Stomach (tissue), 8 donors: ENCODE measurements at regions not wholly inside any gene's neighbourhood (a gene's known extent, or its start where the extent isn't known, plus 50 kb on each side); places are given as distances from the start of the nearest gene placed in this dataset.

Source experiments
- DNase-seq, 2 donors: peaks; one replicate each; pipeline versions ENCODE4 v3.0.0 to v3.0.0-alpha.2; 2013 to 2019
- H3K27ac ChIP-seq, 5 donors: fragments of 200-600 bp in 4 of 5; sonication (generic) in 4 of 5; one replicate each; pipeline ENCODE4 v1.5.1; 2013 to 2019; ENCODE audit warnings: mild to moderate bottlenecking in 1 of 5, moderate library complexity in 1 of 5
- H3K27me3 ChIP-seq, 3 donors: fragments of 200-600 bp; sonication (generic); one replicate each; pipeline ENCODE4 v1.5.1; 2017 to 2019; ENCODE audit warnings: mixed run types in 1 of 3
- H3K36me3 ChIP-seq, 4 donors: fragments of 200-600 bp; sonication (generic); 1 replicate in 3 of 4; 2 replicates in 1 of 4; pipeline ENCODE4 v1.5.1; 2016 to 2019
- H3K4me1 ChIP-seq, 4 donors: fragments of 200-600 bp; sonication (generic); one replicate each; pipeline ENCODE4 v1.5.1; 2016 to 2019
- H3K4me3 ChIP-seq, 4 donors: fragments of 200-600 bp; sonication (generic) in 3 of 4; one replicate each; pipeline ENCODE4 v1.5.1; 2016 to 2019; ENCODE audit warnings: mild to moderate bottlenecking in 1 of 4
- H3K9me3 ChIP-seq, 4 donors: fragments of 200-600 bp; sonication (generic); one replicate each; pipeline ENCODE4 v1.5.1; 2016 to 2019
- CTCF ChIP-seq, 7 experiments: fragments of 450-650 bp in 4 of 7; fragments of 200-600 bp in 3 of 7; sonication (generic) in 3 of 7; IDR thresholded peaks; one replicate each; pipeline ENCODE4 v1.5.1; 2016 to 2019; ENCODE audit warnings: antibody characterized with exemption in 7 of 7, control low read depth in 2 of 7, mild to moderate bottlenecking in 1 of 7
- EP300 ChIP-seq: sonication (generic); formaldehyde crosslinking; IDR thresholded peaks from one replicate; pipeline ENCODE4 v1.6.1; 2017; ENCODE audit warnings: antibody characterized with exemption
- POLR2A ChIP-seq, 4 donors: fragments of 450-650 bp; IDR thresholded peaks; one replicate each; pipeline ENCODE4 v1.6.1; 2016; ENCODE audit warnings: antibody characterized with exemption in 4 of 4, control low read depth in 2 of 4, mild to moderate bottlenecking in 1 of 4, moderate library complexity in 1 of 4
- POLR2AphosphoS5 ChIP-seq, 3 donors: sonication (generic); formaldehyde crosslinking; IDR thresholded peaks; one replicate each; pipeline ENCODE4 v1.6.1; 2016; ENCODE audit warnings: antibody characterized with exemption in 3 of 3
- WGBS, 5 donors: extraction: QIAGEN DNeasy Blood & Tissue Kit in 3 of 5; methylation state at CpG; one replicate each; pipeline versions ENCODE4 v1.1.5 to v1.1.7; 2013 to 2018; 5-methylcytosine and 5-hydroxymethylcytosine counted together
- intact Hi-C: fragments of 100-400 bp; cut with DNase I; formaldehyde crosslinking; loops from one replicate; pipeline ENCODE4 v1.15.1; 2023; ENCODE audit warnings: low total_unique reads
- donor health status: healthy with polysubstance abuse.
- donor health status: Bipolar disorder and iron deficiency.
- donor health status: healthy.

GRCh38 chrX:45956191-45956870 lies 588.9 kb downstream of the ZNF674 start:
- 86 to 98% (median 92%) methylated on average over 3 to 4 of the region's 4 CpGs for WGBS, 5 donors
- H3K9me3 ChIP-seq, result peaks cover 0 to 14% (median 7%) of the 10 kb centered on the region in 4 donors
- no peaks in the 10 kb centered on the region for H3K4me1 ChIP-seq
- H3K27ac ChIP-seq, result no peak overlapping the region
- H3K4me3 ChIP-seq, result no peak overlapping the region
- no peaks in the 10 kb centered on the region for H3K36me3 ChIP-seq
- intact Hi-C loops, result no loop called here
- no peak for DNase-seq
- no peak for TF ChIP-seq POLR2A (IDR thresholded peaks at IDR 0.05)
- no peak for TF ChIP-seq CTCF (IDR thresholded peaks at IDR 0.05)
- TF ChIP-seq POLR2AphosphoS5 (IDR thresholded peaks at IDR 0.05), result no peak
- TF ChIP-seq EP300, result no peak
- peaks cover 0 to 10% (median 0%) of the 10 kb centered on the region in 3 donors for H3K27me3 ChIP-seq

GRCh38 chrX:45955661-45956060 lies 589.6 kb downstream of the ZNF674 start:
- 41 to 83% (median 67%) methylated on average over 1 of the region's 1 CpG for WGBS, 5 donors

GRCh38 chrX:45954026-45954425 lies 591.2 kb downstream of the ZNF674 start:
- intact Hi-C loops, result no loop called here
- H3K36me3 ChIP-seq, result no peaks in the 10 kb centered on the region
- H3K9me3 ChIP-seq, result no peaks in the 10 kb centered on the region
- H3K4me1 ChIP-seq, result no peaks in the 10 kb centered on the region
- WGBS, 5 donors, result 26 to 65% (median 51%) methylated on average over 2 of the region's 2 CpGs
- DNase-seq, result no peak
- no peak for TF ChIP-seq POLR2A (IDR thresholded peaks at IDR 0.05)
- no peak for TF ChIP-seq EP300
- no peak for TF ChIP-seq POLR2AphosphoS5 (IDR thresholded peaks at IDR 0.05)
- no peak for TF ChIP-seq CTCF (IDR thresholded peaks at IDR 0.05)
- no peak overlapping the region for H3K4me3 ChIP-seq
- peaks cover 0 to 4% (median 0%) of the 10 kb centered on the region in 3 donors for H3K27me3 ChIP-seq
- no peak overlapping the region for H3K27ac ChIP-seq

More at GRCh38 chrX:45955661-45956060, 589.6 kb downstream of the ZNF674 start:
- Histone ChIP-seq H3K27me3 (peaks cover 0 to 10% (median 0%) of the 10 kb centered on the region in 3 donors), H3K4me3 (no peak overlapping the region), H3K27ac (no peak overlapping the region), H3K36me3 (no peaks in the 10 kb centered on the region), H3K4me1 (no peaks in the 10 kb centered on the region), H3K9me3 (peaks cover 0 to 7% (median 3%) of the 10 kb centered on the region in 4 donors)
- no peak for DNase-seq
- intact Hi-C loops, result no loop called here
- no peak for TF ChIP-seq CTCF (IDR thresholded peaks at IDR 0.05)
- TF ChIP-seq POLR2A (IDR thresholded peaks at IDR 0.05), result no peak
- no peak for TF ChIP-seq POLR2AphosphoS5 (IDR thresholded peaks at IDR 0.05)
- TF ChIP-seq EP300, result no peak

GRCh38 chrX:45952030-45952429 lies 593.2 kb downstream of the ZNF674 start:
- 61 to 81% (median 79%) methylated on average over 2 of the region's 2 CpGs for WGBS, 5 donors
- no peak for DNase-seq
- Histone ChIP-seq H3K4me1 (no peaks in the 10 kb centered on the region), H3K4me3 (no peak overlapping the region), H3K36me3 (no peaks in the 10 kb centered on the region), H3K27ac (no peak overlapping the region), H3K27me3 (no peaks in the 10 kb centered on the region), H3K9me3 (no peaks in the 10 kb centered on the region)
- intact Hi-C loops, result no loop called here
- no peak for TF ChIP-seq CTCF (IDR thresholded peaks at IDR 0.05)
